GM12878 (cell line): ENCODE measurements at regions not wholly inside any gene's neighbourhood (a gene's known extent, or its start where the extent isn't known, plus 50 kb on each side); places are given as distances from the start of the nearest gene placed in this dataset.

Source experiments
- CHD2 ChIP-seq: IDR thresholded peaks from 2 replicates; pipeline ENCODE4 v1.6.1; 2011; ENCODE audit warnings: low read depth, low read length, improper control_type of control experiment, borderline replicate concordance
- CREB1 ChIP-seq: IDR thresholded peaks from 2 replicates; pipeline ENCODE4 v1.6.1; 2012; ENCODE audit warnings: low read depth, mild to moderate bottlenecking, inconsistent platforms
- DPF2 ChIP-seq: fragments of 450-650 bp; IDR thresholded peaks from 2 replicates; pipeline ENCODE4 v1.6.1; 2017; ENCODE audit warnings: mild to moderate bottlenecking
- ELK1 ChIP-seq: IDR thresholded peaks from 2 replicates; pipeline ENCODE4 v1.6.1; 2012; ENCODE audit warnings: low read depth, low read length, improper control_type of control experiment
- KDM1A ChIP-seq: fragments of 200-600 bp; sonication (generic); IDR thresholded peaks from 2 replicates; pipeline ENCODE4 v1.6.1; 2016; ENCODE audit warnings: borderline replicate concordance
- POLR2A ChIP-seq: IDR thresholded peaks from 2 replicates; pipeline ENCODE4 v1.6.1; 2011; ENCODE audit warnings: low read depth, mild to moderate bottlenecking, low read length
- POLR2AphosphoS2 ChIP-seq: IDR thresholded peaks from 2 replicates; pipeline ENCODE4 v1.6.1; 2011; ENCODE audit warnings: low read depth, mild to moderate bottlenecking, low read length, improper control_type of control experiment, moderate library complexity
- RUNX3 ChIP-seq: IDR thresholded peaks from 2 replicates; pipeline ENCODE4 v1.6.1; 2012; ENCODE audit warnings: low read length, inconsistent platforms
- SPI1 ChIP-seq: IDR thresholded peaks from 2 replicates; pipeline ENCODE4 v1.6.1; 2011; ENCODE audit warnings: low read depth, mild to moderate bottlenecking, low read length, moderate library complexity, borderline replicate concordance; ENCODE audit not compliant: insufficient read depth
- TCF7 ChIP-seq: IDR thresholded peaks from 2 replicates; pipeline ENCODE4 v1.6.1; 2014; ENCODE audit warnings: antibody characterized with exemption, borderline replicate concordance
- ZZZ3 ChIP-seq: IDR thresholded peaks from 2 replicates; pipeline ENCODE4 v1.6.1; 2011; ENCODE audit warnings: low read depth; ENCODE audit not compliant: control insufficient read depth, insufficient read length

- TF ChIP-seq SPI1 (no peak), ZZZ3 (no peak), RUNX3 (no peak), DPF2 (no peak), KDM1A (no peak), TCF7 (no peak), ELK1 (no peak), CREB1 (no peak), POLR2A (no peak), POLR2AphosphoS2 (no peak), CHD2 (no peak)
These were observed 460.0 kb downstream of the NTRK2 start for GRCh38 chr9:85129514-85129913.
